HG03521 (cell line): ENCODE measurements at regions not wholly inside any gene's neighbourhood (a gene's known extent, or its start where the extent isn't known, plus 50 kb on each side); places are given as distances from the start of the nearest gene placed in this dataset.

ENCODE experiments used
- ATAC-seq: cut with Tn5 transposase; IDR thresholded peaks from one replicate; pipeline ENCODE4 v1.9.1; 2021; ENCODE audit warnings: mild to moderate bottlenecking, moderate library complexity; ENCODE audit not compliant: unreplicated experiment

GRCh38 chr4:56286763-56287162, 100.5 kb downstream of the AASDH start:
- ATAC-seq, result no peak

DNA sequence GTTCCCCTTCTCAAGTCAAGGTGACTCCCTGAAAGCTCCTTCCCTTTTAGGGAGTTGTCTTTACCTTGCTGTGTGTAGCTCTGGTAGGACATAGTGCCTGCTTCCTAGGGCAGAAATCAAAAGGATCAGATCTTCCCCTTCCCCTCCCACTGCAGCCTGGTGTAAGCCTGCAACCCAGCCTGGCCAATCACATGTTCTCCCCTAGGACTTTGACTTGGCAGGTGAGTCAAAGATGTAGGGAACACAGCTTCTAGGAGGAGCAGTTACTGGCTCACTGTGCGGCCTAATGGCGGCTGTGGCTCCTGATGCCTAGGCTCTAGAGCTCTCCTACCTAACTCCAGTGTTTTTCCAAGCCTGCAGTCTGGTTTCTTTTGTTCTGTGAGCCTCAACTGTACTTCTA, 103.9 kb downstream of the AASDH start:
- no peak for ATAC-seq

DNA sequence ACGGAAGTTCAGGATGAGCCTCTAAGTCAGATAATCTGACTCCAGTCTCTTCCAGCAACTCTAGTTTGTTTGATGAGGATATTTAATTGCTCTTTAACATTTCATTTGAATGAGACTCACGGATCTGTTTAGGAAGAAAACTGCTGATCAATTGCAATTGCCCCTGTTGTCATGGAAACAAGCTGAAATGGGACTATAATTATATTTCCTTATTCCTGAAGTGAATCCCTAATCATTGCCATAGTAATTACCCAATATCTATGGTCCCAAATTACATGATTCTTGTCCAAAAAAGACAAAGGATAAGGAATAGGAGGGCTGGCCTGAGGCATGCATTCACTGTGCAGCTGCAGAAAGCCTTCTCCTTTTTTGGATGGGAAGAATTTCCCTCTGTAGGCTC, 105.3 kb downstream of the AASDH start:
- no peak for ATAC-seq

- no peak for ATAC-seq
These were observed 110.7 kb downstream of the AASDH start for GRCh38 chr4:56276547-56276946.

GRCh38 chr4:56273391-56273790, 113.9 kb downstream of the AASDH start:
- no peak for ATAC-seq

DNA sequence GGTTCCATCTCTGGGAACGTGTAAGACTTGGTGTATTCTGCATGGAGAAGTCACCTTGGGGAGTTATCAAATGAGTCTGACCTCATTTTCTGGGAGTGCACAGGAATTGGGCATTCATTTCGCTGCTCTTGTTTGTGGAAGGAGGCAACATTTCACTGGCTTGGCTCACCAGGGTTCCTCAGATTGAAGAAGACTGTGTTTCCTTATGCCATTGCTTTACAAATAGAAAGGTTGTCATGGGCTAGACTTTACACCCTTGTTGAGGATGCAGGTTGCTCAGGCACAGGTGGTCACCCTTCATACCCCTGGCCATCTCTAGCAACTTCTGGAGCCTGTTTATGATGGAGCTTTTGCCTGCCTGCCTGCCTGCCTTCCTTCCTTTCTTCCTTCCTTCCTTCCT, 114.4 kb downstream of the AASDH start:
- no peak for ATAC-seq

DNA sequence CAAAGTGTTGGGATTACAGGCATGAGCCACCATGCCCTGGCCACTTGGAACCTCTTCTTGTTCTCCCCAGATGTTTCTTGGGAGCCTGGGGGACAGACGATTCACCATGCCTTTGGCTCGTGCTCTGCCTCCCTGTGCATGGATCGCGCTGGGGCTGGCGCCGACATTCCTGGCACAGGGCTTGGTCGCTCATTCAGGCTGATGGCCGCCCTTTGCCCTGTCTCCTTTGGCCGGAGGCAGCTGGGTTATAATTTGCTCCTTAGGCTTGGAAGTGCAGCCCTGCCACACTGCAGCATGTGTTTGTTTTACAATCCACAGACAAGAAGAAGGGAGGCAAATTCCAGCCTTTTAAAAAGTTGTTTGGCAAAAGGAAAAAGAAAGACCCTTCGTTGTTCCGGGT, 115.3 kb downstream of the AASDH start:
- ATAC-seq, result no peak

- ATAC-seq, result no peak
These were observed 116.2 kb downstream of the AASDH start for GRCh38 chr4:56271131-56271530.

DNA sequence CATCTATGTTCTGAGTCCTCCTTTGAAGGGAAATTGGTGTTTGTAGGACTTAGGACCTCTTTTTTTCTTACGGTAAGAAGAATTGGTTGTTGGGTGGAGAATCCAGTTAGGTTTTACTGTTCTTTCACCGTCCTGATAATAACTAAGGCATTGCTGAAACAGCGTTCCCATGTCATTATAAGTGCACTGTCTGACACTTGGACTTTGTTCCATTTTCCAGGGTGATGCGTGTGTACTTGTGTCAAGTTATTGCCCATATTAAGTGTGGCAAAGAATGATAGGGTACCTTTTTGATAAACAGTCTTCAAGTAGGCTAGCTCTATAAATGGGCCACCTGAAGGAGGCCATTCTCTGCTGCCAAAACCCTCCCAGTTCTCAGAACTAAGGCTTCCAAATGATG, 119.7 kb downstream of the AASDH start:
- no peak for ATAC-seq

GRCh38 chr4:56264873-56265272, 122.4 kb downstream of the AASDH start:
- no peak for ATAC-seq

DNA sequence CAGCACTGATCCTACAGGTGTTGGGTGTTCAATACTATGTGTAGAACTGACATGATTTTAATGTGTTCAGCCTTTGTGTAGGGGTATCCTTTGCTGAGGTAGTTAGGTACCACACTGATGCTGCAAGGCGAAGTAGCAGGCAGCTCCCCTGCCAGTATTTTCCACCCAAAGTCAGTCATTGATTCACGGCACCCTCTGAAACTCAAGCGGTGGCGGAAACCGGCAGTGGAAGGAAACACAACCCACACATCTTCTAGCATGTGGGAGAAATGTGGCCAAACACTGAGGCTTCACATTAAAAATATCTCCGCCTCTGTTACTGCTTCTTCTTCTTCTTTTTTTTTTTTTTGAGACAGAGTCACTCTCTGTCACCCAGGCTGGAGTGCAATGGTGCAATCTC, 126.3 kb downstream of the AASDH start:
- ATAC-seq, result peak; percentile 62

DNA sequence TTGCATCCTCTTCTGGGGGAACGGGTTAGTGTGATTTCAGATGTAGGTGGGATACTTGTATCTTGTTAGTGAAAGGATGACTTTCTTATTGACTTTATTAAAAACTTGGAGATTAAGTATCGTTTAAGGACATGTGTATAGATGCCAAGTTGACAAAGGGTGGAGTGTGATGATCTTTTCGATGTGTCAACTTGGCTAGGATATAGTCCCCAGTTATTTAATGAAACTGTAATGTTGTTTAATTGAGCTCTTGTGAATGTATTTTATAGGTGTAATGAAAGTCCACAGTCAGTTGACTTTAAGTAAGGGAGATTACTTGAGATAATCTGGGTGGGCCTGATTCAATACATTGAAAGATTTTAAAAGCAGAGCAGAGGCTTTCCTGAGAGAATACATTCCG, 127.0 kb downstream of the AASDH start:
- no peak for ATAC-seq

GRCh38 chr4:56259655-56260054, 127.6 kb downstream of the AASDH start:
- no peak for ATAC-seq

DNA sequence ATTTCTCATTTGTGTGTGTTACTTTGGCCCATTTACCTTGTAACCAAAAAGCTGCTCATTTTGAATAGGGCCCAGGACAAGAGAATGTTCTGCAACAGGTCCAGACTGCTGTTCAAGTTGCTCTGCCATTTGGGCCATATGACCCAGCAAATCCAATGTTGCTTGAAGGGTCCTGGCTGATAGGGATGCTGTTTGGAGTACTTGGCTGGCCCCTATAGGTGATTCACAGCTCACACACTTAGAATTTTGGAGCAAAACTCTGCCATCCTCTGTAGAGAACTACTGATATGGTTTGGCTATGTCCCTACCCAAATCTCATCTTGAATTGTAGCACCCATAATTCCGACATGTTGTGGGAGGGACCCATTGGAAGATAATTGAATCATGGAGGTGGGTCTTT, 131.5 kb downstream of the AASDH start:
- no peak for ATAC-seq

DNA sequence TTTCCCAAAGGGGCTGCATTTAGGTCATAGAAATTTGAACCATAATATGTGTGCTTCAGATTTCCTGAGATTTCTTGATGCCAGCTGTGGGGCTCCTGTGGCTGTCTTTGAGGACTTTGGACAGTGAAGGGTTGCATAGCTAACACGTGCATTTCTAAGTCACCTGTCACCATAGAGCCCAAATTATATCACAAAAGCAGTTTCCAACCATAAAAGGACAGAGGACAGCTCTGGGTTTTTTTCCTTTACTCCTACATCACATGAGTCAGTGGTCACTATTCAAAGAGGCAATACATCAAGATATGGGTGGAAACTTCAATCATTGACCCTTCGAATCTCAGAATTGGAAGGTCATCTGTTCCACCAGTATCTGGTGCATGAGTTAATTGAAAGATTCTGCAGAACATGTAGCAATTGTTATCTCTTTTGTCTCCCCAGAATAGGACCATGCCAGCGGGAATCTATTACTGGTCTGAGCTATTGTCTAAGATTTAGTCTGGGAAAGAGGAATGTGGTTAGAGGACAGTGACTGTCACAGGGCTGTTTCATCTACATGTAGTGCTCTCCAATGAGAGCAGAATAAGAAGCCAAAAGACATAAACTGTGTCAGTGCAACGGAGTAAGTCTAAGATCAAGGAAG, 133.5 kb downstream of the AASDH start:
- ATAC-seq, result no peak

- ATAC-seq, result no peak
These were observed 134.6 kb downstream of the AASDH start for GRCh38 chr4:56252561-56253152.

DNA sequence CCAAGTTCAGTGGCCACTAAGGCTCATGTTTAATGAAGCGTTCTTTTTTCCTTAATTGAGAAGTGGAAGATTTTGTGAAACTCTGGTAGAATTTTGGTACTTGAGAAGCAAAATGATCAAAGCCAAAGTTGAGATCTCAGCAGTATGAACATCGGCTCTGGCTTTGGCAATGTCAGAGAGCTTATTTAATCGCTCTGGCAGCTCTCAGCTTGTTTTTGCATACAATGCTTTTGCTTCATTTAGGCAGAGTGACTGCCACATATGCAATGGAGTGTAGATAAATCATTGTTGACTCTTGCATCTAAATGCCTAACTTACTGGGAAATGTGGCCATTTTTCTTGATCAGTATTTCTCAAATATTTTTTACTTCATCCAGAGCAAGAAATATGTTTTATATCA, 135.7 kb downstream of the AASDH start:
- ATAC-seq, result no peak

- ATAC-seq, result no peak
These were observed 136.5 kb downstream of the AASDH start for GRCh38 chr4:56250776-56251175.

DNA sequence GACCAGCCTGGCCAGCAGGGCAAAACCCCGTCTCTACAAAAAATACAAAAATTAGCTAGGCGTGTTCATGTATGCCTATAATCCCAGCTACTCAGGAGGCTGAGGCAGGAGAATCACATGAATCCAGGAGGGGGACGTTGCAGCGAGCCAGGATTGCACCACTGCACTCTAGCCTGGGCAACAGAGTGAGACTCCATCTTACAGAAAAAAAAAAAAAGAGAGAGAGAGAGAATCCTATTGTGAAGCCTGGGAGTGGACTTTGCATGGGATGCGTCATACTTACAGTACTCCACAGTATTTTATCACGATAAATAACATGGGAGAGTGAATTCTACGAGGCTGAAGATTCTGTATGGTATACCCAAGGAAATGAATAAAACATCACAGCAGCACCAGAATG, 139.6 kb downstream of the AASDH start:
- ATAC-seq, result no peak

DNA sequence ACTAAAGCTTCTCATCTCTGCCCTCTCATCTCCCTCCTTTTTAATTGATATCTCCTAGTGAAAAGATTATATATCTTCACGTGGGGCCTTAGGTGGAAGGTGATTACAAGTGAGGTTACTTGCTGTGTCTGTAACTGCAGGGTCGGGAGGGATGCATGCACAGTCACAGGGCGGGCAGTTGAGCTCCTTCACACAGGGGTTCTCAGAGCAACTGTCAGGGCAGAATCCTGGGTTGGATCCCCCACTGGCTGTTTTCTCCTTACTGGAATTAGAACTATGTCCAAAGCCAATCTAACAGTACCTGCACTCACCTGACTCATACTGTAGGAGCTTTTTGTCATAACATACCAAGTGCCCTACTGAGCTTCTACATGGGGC, 141.1 kb downstream of the AASDH start:
- ATAC-seq, result no peak

- no peak for ATAC-seq
These were observed 141.6 kb downstream of the AASDH start for GRCh38 chr4:56245547-56246232.

- ATAC-seq, result no peak
These were observed 142.6 kb downstream of the AASDH start for GRCh38 chr4:56244681-56245080.

DNA sequence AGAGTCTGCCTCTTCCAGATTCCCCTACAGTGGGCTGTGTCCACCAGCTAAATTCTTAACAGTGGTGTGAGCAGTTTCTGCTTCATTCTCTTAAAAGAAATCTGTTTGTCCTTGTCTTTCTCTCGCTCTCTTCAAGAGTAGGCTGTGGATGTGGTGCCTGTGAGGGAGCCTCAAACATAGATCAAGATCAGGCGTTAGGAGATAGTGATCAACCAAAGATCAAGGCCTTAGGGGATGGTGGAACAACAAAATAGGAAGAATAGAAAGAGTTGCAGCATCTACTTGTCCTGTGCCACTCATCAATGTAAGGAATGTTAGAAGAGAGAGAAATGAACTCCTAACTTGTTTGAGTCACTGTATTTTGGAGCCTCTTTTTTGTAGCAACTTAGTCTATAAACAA, 144.2 kb downstream of the AASDH start:
- no peak for ATAC-seq
